SU-DHL-6 (cell line): ENCODE measurements at regions not wholly inside any gene's neighbourhood (a gene's known extent, or its start where the extent isn't known, plus 50 kb on each side); places are given as distances from the start of the nearest gene placed in this dataset.

Source experiments
- EZH2phosphoT487 ChIP-seq: fragments of 200-600 bp; sonication (generic), shearing (Covaris generic); conservative IDR thresholded peaks from 2 replicates; pipeline ENCODE4 v1.6.1; 2018; ENCODE audit warnings: mild to moderate bottlenecking, antibody characterized with exemption, low read length, moderate library complexity, mixed read lengths
- TF ChIP-seq, protein P1 (sequence below): fragments of 200-600 bp; sonication (generic); IDR thresholded peaks from one replicate; pipeline ENCODE4 v1.5.1; 2017; ENCODE audit warnings: antibody characterized with exemption, mild to moderate bottlenecking, low read length, moderate library complexity; ENCODE audit not compliant: insufficient read depth, poor library complexity, severe bottlenecking

DNA sequence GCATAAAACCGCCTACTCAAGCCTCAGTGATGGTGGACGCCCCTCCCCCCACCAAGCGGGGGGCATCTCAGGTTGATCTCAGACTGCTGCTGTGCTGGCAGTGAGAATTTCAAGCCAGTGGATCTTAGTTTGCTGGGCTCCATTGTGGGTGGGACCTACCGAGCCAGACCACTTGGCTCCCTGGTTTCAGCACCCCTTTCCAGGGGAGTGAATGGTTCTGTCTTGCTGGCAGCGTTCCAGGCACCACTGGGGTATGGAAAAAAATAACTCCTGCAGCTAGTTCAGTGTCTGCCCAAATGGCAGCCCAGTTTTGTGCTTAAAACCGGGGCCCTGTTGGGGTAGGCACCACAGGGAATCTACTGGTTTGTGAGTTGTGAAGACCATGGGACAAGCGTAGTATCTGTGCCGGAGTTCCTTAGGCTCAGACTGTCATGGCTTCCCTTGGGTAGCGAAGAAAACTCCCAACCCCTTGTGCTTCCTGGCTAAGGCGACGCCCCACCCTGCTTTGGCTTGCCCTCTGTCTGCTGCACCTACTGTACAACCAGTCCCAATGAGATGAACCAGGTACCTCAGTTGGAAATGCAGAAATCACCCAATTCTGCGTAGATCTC is 1334.5 kb upstream of the ADGRB3 start:
- no peak for TF ChIP-seq EZH2phosphoT487
- TF ChIP-seq, protein P1, sequence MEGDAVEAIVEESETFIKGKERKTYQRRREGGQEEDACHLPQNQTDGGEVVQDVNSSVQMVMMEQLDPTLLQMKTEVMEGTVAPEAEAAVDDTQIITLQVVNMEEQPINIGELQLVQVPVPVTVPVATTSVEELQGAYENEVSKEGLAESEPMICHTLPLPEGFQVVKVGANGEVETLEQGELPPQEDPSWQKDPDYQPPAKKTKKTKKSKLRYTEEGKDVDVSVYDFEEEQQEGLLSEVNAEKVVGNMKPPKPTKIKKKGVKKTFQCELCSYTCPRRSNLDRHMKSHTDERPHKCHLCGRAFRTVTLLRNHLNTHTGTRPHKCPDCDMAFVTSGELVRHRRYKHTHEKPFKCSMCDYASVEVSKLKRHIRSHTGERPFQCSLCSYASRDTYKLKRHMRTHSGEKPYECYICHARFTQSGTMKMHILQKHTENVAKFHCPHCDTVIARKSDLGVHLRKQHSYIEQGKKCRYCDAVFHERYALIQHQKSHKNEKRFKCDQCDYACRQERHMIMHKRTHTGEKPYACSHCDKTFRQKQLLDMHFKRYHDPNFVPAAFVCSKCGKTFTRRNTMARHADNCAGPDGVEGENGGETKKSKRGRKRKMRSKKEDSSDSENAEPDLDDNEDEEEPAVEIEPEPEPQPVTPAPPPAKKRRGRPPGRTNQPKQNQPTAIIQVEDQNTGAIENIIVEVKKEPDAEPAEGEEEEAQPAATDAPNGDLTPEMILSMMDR, result no peak
